NCI-H510A (cell line): ENCODE measurements at regions not wholly inside any gene's neighbourhood (a gene's known extent, or its start where the extent isn't known, plus 50 kb on each side); places are given as distances from the start of the nearest gene placed in this dataset.

ENCODE experiments used
- DNase-seq: peaks from one replicate; lab custom pipeline; 2025; lab: John Stamatoyannopoulos, UW

- no peak for DNase-seq
Observed at GRCh38 chr6:109227646-109228045, 132.3 kb downstream of the CEP57L1 start.

- no peak for DNase-seq
Observed at GRCh38 chr6:109226353-109226752, 131.0 kb downstream of the CEP57L1 start.

- DNase-seq, result no peak
Observed at GRCh38 chr6:109225946-109226345, 130.6 kb downstream of the CEP57L1 start.

- no peak for DNase-seq
Observed at GRCh38 chr6:109224994-109225393, 129.7 kb downstream of the CEP57L1 start.

- no peak for DNase-seq
Observed at GRCh38 chr6:109224107-109224875, 129.0 kb downstream of the CEP57L1 start.

- DNase-seq, result no peak
Observed at GRCh38 chr6:109222848-109223247, 127.5 kb downstream of the CEP57L1 start.

GRCh38 chr6:109221543-109222195 is 126.4 kb downstream of the CEP57L1 start:
- no peak for DNase-seq
